Erythroblast (primary cell): ENCODE measurements at regions not wholly inside any gene's neighbourhood (a gene's known extent, or its start where the extent isn't known, plus 50 kb on each side); places are given as distances from the start of the nearest gene placed in this dataset.

Experiments
- GATA1 ChIP-seq: IDR thresholded peaks from 2 replicates; pipeline ENCODE4 v1.6.1; 2011; ENCODE audit warnings: low read depth, mild to moderate bottlenecking, control low read depth, low read length, moderate library complexity
- POLR2A ChIP-seq: IDR thresholded peaks from 2 replicates; pipeline ENCODE4 v1.6.1; 2011; ENCODE audit warnings: mild to moderate bottlenecking, low read length

GRCh38 chr1:209012443-209013196 is 570.9 kb upstream of the CAMK1G start:
- TF ChIP-seq POLR2A: no peak
- no peak for TF ChIP-seq GATA1
